HG03045 (cell line): ENCODE measurements at regions not wholly inside any gene's neighbourhood (a gene's known extent, or its start where the extent isn't known, plus 50 kb on each side); places are given as distances from the start of the nearest gene placed in this dataset.
"Not testable (repeated sequence)": the region's sequence is repeated elsewhere in the genome, so short reads cannot be mapped to it uniquely, and the experiment has no call there.

ENCODE experiments used
- ATAC-seq: cut with Tn5 transposase; IDR thresholded peaks from one replicate; pipeline ENCODE4 v1.9.1; 2021; ENCODE audit warnings: mild to moderate bottlenecking, moderate library complexity; ENCODE audit not compliant: unreplicated experiment

DNA sequence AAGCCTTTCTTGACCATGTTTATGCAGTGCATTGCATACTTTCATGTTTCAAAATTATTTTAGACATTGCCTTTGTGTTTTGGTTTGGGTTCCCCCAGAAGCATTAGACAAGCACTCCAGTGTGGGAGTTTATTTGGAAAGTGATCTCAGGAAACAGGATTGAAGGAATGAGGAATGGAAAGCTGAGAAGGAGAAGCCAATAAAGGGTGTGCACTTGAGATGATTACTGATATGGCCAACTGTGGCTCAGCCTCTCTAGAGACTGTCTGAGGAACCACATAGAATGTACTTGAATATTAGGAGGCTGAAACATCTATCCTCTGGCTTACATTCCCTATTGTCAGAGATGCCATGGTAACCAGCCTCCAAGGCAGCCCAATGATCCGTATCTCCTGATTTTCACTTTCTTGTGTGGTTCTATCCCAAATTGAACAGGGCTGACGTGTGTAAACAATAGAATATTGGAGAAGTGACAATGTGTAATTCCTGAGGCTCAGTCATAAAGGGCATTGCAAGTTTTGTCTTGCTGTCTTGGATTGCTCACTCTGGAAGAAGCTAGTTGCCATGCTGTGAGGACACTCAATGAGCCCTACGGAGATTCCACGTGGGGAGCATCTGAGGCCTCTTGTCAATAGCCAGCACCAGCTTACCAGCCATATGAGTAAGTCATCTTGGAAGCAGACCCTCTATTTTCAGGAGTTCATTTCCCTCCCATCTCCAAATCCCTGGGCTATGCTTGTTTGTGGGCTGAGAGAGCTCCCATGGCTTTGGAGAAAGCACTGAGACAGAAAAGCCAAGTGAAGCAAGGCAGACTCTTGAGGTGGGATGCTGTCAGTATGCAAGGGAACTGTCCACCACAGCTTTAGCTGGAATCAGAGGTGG lies 84.7 kb downstream of the SCN11A start:
- ATAC-seq = no peak

DNA sequence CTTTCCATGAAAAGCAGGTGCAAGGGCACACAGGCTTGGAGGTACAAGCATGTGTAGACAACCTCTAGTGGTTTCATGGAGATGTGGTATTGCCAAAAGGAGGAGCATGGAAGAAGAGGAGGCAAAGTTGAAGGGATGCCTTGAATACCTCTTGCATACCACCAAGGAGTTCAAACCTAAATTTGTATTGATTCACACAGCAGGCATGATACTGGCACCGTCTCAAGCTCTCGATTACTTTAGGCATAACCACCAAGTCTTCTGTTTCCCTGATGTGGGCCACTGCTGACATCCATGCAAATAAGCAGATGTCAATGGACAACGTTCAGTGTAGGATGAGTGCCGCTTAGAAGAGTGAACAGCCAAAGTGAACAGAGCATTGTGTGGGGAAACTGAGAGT lies 87.1 kb downstream of the SCN11A start:
- no peak for ATAC-seq

DNA sequence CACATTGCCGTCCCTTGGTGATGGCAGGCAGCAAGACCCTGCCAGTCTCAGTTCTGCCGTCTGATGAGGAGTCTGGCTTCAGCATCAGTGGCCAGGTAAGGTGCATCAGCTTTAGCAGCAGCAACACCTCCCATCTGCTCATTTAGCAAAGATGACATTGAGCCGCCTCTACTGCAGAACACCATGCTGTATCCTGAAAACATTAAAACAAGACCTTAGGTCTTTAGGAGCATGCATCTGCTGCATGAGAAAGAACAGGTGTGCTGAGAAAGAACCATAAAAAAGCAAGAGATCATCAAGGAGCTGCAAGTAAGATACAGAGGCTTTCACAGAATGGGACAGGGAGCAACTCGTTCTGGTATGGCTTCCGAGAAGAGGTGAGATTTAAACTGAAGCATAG lies 87.5 kb downstream of the SCN11A start:
- no peak for ATAC-seq

DNA sequence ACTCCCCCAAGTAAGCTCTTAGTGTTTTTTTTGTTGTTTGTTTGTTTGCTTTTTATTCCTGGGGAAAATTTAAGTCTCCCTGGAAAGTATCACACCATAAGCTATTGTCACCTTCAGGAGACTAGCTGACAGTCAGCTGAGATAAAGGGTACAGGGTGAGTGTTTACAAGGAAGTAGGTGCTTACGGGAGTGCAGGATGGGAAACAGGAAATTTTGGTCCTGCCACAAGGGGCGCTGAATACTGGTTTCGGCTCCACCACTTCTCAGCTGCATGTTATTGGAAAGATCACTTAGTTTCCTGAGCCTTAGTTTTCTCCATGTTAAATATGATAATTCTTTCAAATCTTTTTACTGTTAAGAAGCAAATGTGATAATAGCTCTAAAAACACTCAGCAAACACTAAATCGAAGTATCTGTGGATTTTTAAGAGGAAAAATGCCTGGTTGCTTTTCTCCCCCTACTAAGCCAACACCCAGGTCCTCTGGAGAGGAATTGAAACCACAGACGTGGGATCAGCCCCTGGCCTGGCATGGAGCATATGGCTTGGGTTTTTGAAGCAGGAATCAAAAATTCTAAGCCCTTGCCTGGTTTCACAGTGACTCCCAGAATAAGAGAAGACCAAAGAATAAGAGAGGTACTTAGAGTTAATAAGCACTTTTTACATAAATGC lies 90.7 kb downstream of the SCN11A start:
- ATAC-seq = no peak

DNA sequence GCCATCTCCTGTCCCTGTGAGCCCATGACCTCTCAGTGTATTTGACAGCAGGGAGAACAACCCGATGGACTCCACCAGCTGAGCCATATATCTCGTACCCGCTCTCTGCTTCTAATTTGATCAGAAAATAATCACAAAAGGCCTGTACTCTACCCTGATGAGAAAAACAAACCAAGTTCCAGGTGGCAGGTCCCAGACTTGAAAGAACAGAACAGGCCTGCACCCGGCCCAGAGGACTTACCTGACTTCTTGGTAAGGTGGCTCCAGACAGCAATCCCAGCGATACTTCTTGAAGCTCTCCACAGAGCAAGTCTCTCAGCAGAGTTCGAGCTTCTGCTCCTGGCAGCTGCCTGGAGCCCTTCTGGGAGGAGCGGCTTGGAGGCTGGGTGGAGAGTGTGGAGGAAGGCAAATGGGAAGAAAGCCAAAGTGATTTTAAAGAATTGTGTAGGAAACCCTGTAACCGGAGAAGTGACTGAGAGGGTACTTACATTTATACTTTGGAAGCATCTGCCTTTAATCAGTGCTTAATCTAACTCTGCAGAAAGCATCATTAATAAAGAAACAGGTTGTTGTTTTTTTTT lies 91.6 kb downstream of the SCN11A start:
- ATAC-seq = no peak

DNA sequence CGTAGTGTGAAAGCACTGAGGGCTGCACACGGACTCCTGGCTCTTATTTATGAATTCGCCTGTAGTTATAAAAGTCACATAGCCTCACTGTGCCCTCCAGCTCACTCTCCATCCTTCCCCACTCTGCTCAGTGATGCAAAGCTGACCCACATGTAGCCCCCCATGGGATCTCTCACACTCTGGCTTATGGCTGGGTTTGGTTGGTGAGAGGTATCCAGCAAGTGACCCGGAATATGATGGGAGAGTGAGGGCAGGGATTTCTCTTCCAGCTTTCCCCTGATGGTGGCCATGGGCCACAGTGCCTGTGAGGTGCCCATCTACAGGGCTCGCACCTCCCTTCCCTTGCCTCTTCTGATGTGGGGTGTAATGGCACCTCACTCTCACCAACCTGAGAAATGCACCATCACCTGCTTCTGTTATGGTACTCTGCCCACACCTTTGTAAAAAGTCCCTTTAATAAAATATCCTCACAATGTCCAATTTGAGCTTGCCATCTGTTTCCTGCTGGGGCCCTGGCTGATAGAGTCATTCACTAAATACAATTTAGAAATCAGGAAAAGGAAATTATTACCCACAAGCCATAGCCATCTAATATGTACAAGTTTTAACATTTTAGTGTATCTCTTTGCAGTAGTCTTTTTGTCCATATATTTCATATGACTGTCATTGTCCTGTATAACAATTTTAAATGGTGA lies 93.6 kb downstream of the SCN11A start:
- ATAC-seq = no peak

DNA sequence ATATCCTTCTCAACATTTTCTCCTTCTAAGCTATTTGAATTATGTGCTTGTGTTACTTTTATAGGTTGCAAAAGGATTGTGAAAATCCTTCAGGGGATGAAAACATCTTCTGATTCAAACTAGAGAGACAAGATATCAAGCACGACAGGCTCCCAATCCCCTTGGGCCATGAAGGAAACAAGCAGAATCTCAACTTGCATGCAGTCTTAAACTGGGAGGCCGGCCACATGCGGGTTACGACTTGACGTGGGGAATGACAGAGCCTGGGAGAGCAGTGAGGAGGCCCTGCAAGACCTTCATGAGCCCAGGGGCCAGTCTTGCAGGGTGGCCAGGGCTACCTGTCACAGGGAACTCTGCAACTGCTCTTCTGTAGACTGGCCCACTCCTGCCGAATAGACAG lies 94.4 kb downstream of the SCN11A start:
- no peak for ATAC-seq

DNA sequence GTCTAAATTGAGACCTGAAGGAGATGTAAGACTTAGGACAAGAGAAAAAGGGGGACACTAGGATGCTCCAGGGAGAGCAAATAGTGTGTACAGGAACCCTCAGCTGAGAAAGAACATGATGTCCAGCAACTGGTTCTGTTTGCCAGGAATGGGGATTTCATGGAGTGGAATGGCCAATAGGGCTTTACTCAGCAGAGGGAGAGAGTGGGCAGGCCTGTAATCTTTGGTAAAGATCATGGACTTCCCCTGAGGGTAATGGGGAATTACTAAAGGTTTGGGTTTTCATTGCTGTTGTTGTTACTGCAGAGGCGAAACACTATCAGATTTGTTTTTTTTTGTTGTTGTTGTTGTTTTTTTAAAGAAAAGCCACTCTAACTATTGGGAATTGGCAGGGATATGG lies 99.0 kb downstream of the SCN11A start:
- no peak for ATAC-seq

DNA sequence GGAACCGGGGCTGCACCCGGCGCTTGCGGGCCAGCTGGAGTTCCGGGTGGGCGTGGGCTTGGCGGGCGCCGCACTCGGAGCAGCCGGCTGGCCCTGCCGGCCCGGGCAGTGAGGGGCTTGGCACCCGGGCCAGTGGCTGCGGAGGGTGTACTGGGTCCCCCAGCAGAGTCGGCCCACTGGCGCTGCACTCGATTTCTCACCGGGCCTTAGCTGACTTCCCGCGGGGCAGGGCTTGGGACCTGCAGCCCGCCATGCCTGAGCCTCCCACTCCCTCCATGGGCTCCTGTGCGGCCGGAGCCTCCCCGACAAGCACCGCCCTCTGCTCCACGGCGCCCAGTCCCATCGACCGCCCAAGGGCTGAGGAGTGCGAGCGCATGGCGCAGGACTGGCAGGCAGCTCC lies 100.6 kb downstream of the SCN11A start:
- ATAC-seq = not testable (repeated sequence)

DNA sequence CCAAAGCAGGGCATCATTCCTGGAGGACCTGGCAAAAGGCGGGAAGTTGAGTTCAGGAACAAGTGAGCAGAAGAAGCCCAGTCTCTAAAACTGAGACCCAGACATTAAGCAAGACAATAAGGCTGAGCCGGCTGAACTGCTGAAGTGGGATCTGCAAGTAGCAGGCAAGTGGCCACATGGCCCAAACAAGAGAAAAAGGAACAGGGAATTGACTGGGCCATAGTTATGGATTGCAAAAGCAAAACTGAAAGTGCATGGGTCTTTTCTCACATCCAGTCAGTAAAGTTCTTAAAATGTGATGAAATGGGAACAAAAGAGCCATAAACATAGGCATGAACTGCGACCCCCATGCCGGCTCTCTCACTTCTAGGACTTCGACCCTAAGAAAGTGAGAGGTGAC lies 101.2 kb downstream of the SCN11A start:
- ATAC-seq = no peak

DNA sequence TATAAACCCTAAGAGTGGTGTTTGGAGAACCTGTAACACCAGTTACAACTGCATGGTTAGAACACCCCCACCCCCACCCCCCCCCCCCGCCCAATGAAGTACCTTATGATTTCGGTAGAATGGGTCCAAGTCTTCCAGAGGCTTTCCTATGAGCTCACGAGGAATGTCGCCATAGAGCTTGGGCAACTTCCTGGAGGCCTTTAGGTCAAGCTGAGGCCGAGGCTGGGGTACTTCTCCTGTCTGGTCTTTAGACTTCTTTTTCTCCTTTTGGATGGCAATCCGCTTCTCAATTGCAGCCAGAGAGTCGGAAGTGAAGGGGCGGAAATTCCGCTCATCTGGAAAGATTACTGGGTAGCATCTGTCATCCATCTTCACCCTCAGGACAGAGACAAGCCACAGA lies 101.8 kb downstream of the SCN11A start:
- ATAC-seq = no peak

DNA sequence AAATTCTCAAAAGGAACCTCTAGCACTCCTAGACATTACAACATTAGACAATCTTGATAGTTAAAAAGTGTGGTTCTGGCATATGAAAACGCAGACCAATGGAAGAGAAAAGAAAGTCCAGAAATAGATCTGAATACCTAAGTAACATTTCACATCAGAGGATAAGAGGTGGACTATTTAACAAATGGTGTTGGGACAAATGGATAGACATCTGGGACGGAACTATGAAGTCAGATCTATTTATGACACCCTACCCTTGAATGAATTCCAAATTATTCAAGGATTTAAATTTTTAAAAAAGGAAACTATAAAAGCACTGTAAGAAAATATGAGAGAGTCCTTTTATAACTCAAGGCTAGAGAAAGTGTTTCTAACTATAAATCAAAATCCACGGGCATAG lies 111.3 kb downstream of the SCN11A start:
- ATAC-seq = no peak

DNA sequence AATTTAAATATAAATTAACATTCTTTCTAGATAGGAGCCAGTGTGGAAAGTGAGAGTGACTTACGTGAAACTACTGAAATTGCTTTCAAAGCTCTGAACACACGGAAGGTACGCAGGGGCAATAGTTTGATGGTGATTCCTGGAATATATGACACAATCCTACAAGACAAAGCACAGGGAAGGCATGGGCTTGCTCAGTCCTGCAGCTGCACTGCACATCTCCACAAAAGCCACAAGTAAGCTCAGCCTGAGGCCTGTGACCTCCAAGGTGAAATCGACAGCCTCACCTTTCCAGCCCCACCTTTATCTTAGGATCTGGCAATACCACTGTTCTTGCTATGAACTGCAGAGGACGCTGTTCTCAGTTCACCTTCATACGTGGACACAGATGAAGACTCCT lies 109.3 kb upstream of the SCN10A start:
- ATAC-seq = no peak

DNA sequence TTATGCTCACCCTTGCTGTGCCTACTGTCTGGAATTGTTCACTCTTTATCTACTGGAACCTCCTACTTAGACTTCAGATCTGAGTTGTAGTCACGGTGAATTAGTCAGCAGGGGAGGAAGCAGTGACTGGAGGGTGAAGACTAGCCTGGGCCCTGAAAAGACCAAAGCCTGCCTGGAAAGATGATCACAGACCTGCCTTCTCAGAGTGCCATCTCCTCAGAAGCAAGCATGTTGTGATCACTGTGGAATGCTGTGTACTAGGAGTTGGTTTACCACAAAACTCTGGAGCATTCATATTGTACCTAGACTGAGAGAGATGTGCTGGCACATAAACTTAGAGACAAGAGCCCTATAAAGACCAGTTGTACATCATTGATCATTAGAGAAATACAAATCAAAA lies 100.7 kb upstream of the SCN10A start:
- no peak for ATAC-seq

DNA sequence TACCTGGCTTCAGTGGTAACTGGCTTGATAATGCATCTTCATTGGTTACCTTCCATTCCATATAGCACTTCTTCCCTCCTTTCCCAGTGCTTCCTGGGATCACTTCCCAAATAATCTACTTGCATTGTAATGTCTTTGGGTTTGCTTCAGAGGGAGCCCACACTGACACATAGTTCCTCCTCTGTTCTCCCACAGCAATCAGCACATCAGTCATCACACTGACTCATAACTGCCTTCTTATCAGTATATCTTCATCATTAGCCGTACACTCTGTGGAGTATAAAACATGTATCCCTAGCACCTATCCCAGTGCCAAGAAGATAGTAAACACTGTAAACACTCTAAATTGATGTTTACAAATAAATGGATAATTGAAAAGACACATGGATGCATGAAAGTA lies 91.4 kb upstream of the SCN10A start:
- no peak for ATAC-seq

DNA sequence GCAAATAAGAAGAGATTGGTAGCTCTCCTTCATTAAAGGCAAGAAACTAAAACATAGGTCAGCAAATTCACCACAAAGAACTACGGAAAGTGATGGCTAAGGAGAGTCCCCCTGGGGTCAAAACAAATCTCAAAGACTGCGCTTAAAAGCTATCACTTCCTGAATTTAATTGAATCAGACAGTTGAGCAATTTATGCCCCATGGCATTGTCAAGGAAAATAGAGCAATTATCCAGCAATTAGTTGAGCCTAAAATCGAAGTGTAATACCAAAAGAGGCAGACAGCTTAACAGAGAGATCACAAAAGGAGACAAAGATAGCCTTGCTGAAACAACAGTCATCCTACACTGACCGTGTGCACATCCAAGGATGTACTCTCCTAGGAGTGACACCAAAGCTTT lies 74.4 kb upstream of the SCN10A start:
- ATAC-seq = no peak

DNA sequence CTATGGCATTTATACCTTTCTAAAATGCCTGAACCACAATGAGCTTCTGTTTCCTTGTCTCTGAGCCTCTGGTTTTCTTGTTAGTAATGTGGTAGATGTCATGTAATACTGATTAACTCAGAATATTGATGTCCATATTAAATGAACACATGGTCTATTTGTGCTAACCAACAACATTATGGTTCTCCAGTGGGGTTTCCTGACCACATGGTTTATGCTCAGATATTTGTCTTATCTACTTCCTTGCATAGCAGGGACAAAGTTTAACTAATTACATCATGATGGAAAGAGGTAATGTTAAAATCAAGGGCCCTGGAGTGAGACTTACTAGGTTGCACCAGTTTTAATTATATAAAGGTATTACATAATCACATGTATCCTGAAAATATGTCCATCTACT lies 62.6 kb upstream of the SCN10A start:
- ATAC-seq = no peak
